ENCODE measurements at regions not wholly inside any gene's neighbourhood (a gene's known extent, or its start where the extent isn't known, plus 50 kb on each side); places are given as distances from the start of the nearest gene placed in this dataset.
"Not testable (repeated sequence)": the region's sequence is repeated elsewhere in the genome, so short reads cannot be mapped to it uniquely, and the experiment has no call there.

DNA sequence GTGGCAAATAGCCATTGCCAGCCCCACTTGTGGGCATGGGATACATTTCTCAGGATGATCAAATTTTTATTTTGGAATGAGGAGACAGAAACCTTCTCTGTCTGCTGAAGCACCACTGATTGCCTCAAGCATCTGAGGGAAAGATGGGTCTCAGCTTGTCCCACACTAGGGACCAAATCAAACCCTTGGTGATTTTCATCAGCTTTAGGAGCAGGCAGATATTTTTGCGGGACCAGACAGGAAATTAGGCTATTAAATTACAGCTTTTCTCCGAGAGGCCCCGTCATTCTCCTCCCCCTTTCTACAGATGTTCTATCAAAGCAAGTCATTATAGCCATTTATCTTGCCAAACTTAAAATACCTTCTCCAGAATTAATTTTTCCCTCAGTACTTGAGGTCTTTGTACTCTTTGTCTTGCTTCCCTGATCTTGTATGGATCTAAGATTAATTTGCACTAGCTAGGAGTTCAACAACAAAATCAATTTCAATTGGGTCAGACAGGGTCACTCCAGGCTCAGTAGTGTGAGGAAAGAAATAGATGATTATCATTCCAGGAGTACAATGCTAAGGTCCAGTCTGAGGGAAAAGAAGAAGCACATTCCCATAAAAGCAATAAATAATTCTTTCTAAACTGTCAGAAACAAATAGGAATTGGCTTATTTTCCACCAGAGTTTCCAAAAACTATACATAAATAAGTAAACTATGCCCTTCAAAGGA, 818.1 kb upstream of the SOX11 start:
- no peak for DNase-seq

DNA sequence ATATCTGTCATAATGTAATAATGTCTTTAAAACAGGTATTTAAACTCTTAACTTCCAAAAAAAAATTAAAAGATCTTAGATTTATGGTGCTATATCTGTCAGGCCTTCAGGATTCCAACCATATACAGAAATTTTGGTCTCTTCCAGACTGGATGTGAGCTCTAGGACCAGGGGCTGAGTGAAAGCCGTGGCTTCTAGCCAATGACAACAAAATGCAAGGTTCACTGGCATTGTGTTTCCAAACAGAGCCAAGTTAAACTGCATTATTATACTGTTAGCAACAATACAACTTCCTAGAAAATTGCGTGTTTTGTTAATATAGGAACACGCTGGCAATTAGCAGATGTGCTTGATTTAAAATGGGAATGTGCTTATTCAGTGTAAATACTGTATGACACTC, 809.8 kb upstream of the SOX11 start:
- peak; percentile 39 to 50 for DNase-seq

DNA sequence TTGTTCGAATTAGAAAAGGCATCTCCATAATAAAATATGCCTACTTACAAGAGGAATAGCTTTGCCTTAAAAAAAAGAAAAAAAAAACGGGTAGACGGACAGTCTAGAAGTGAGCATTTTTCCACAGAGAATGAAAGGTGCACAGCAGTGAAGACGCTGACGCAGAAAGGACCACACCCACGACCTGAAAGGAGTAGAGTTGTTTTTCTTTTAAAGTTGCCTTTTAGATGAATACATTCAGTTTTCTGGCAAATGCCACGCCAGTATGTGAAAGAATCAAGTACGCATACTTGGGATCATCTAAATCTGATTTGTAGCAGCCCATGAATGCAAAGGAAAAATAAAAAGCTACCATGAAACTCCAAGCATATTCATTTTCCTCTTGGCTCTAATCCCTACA, 809.2 kb upstream of the SOX11 start:
- DNase-seq: no peak

DNA sequence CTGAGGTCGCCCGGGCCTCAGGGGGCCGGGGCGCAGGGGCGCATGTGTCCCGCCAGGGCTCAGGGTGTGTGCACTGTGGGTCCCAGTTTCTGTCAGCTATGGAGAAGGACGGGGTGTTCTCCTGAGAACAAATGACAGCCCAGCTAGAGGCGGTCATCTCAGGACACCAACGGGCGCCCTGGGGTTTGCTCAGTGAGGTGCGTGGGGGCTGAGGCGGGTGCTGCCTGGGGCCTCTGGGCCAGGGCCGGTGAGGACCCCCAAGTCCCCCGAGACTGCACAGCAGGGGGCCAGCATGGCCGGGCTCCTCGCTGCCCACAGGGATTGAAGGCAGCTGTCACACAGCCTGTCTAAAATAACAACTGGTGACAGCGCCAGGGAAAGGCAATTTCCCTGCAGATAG, 808.8 kb upstream of the SOX11 start:
- no peak for DNase-seq

DNA sequence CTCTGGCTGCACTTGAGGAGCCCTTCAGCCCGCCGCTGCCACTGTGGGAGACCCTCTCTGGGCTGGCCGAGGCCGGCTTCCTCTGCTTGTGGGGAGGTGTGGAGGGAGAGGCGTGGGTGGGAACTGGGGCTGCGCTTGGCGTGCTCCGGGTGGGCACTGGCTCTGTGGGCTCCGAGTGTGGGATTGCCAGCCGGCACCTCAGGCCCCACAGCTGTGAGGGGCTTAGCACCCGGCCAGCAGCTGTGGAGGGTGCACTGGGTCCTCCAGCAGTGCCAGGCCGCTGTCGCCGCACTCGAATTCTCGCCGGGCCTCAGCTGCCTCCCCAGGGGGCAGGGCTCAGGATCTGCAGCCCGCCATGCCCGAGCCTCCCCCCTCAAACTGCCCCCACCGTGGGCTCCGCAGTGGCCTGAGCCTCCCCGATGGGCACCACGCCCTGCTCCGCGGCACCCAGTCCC, 808.0 kb upstream of the SOX11 start:
- no peak for DNase-seq

DNA sequence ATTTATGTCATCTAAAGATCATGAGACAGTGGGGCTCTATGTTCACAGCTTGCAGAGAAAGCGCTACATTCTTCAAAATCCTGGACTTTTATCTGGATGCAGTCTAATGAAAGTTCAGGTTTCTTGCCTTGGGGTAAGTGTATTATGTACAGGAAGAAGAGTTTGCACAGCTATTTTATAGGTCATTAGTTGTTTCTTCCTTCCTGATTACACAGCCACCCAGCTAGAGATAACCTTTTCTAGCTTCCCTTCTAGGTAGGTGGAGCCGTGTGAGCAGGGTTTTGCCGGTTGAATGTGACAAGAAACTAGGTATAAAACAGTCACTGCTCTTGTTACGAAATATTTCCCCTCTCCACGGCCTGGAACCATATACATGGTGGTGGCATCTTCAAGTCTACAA, 800.8 kb upstream of the SOX11 start:
- DNase-seq: no peak

DNA sequence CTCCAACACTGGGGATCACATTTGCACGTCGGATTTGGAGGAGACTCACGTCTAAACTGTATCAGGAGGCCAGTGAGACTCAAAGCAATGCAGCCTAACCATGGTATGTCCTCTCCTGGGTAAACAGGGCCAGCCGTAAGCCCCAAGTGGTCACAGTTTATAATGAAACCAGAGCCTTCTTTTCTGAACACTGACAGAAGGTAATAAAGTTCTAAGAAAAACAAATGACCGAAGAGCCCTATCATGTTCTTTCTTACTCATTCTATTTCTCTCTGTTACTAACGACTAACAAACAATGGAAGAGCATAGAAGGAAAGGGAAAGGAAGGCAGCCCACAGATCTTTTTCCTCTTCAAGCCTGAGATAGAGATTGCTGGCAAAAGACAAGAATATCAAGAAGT, 796.8 kb upstream of the SOX11 start:
- DNase-seq: peak; percentile 11 to 14

DNA sequence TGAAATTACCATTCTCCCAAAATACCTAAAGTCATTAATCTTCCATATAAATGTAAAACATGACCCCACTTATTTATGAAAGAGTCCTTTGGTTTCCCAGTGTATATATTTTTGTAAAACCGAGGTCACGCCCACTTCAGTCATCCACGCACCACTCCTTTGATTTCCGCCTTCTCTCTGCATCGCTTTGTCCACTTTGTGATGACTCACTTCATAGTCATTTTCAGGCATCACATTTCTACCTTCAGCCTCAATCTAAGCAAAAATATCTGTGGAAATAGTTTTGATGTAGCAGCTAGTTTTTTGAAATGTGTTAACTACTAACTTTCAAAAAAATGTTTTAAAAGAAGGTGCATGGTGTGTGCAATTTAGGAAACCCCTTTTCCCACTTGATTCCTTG, 793.5 kb upstream of the SOX11 start:
- DNase-seq: no peak

DNA sequence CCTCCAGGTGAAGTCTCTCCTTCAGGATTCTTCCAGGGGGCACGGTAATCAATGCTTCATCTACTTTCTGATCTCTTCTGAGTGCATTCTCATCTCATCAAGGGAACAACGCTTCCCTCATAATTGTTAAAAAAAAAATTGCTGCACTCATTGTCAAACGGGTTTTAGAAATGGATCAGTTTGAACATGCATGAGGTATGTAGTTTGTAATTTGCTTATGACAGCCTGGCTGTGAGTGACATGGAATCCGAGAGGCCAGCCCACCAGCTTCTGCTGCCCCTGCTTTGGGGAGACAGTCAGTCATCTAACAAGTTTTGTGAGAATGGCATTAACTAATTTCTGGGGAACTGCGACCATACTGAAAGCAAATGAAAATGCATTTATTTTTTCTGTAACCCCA, 791.9 kb upstream of the SOX11 start:
- DNase-seq: no peak

DNA sequence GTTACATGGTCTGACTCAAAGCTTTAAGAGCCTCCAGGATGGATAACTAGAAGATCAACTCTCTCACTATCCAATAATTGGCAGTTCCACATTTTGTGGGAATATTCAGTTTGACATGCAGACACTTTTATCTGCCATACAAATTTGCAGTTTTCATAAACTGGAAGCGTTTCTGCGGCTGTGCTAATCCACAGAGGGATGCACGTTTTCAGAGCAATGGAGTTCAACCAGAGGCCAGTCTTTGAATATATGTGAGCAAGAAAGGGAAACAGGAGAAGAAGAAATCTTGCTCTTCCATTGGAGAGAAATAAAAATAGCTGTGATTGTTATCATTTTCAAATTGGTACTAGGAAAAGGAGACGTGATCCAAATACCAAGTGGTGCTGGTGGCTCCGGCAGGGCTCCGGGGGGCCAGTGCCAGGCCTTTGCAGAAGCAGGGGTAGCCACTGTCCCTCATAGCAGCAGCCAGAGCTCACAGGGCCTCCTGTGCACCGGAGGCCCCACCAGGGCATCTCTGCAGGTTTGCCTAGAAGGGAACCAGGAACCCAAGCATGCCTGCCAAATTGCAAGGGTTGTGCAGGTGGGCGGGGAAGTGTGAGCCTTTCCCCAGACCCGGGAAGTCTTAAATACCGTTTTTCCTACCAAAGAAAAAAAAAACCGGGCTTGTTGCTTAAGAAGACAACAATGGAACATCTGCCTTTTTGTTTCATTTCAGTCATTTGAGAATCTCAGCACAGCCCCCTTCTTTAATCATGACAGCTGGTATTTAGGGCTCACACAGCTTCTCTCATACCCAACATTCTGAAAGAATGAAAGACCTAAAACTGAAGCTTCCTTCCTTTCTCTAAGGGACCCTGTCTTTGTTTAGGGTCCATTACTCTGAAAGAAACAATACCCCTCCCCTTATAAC, 791.1 kb upstream of the SOX11 start:
- no peak for DNase-seq

DNA sequence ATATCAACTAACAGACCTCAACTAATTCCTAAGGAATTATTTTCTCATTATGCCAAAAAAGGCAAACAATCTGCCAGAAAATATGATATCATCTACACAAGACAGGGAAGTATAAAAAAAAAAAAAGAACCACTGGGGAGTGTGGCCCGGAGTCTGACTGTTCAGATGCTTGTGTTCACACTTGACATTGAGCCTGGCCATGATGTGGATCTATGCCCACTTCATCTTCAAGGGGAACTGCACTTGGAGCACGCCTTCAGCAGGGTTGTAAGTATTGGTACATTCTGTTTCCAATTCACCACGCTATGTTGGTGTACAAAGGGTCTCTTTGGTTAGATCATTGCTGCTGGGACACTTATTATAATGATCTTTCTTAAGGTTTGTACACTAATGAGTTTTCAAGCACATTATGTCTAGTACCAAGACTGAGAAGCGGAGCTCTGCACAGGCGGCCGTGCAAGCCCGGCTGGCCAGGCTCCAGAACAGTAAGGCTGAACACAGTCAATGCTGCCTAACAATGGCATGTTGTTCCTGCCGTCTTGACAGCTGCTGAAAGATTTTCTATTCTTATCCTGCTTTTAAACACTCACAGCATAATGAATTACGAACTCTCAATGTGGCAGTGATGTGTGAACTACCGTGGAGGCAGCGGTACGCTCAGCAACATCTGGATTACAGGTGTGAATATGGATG, 788.4 kb upstream of the SOX11 start:
- DNase-seq: no peak

DNA sequence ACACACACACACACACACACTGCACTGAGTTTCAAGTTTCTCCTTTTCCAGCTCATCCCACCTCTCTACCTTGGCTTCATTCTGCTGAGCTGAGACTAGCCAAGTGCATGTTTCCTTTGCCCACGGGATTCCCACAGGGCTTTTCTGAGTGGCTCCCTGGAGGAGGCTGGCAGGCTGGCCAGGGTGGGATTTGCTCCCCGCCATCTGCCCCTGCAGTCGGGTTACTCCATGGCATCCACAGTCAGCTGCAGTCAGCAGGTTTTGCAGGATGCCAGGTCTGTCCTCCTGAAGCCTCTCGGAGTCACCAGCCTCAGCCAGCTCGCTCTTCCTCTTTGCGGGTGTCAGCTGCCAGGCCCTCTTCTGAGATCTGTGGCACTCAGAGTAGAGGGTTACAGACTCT, 783.7 kb upstream of the SOX11 start:
- DNase-seq: no peak

DNA sequence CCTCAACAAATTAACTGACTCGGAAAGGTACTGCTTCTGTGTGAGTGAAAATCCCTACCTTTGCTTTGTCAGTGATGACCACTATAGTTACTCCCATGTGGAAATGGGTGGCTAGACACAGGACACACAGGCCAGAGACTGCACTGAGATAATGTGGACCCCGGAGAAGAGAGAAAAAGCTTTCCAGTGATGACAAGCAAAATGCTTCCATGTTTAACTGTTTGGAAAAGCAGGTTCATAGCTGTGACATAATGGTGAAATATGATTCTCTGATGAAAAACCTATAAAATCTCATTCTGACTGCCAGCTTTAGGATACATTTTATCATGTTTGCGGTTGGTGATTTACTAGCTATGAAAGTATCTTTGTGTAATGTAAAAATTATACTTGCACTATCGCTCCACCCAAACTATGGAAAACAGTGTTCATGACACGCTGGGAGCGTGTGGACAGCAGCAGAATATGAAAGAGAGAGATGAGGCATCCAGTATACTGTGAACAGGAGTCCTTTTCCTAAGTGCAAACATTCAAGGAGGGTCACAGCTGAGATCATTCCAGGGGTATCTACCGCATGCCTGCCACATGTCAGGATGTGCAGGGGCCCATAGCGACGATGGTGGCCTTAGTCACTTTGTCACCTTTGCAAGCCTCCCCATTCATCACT, 782.7 kb upstream of the SOX11 start:
- DNase-seq: no peak

DNA sequence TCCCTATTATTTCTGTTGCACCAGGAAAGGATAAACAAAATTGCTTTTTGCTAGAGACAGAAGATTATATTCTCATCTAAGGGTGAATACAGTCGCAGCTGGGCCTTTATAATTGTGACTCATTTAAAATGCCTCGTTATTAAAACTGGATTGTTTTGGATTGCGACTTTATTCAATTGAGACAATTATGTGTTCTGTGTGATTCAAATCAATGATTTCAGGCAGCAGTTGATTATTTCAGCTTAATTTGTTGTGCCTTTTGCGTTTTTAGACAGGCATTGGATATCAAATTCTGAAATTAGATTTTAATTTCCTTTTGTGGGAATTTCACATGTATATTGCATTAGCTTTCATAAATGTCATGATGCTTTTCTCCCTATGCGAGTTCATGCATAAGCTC, 778.1 kb upstream of the SOX11 start:
- DNase-seq: no peak

DNA sequence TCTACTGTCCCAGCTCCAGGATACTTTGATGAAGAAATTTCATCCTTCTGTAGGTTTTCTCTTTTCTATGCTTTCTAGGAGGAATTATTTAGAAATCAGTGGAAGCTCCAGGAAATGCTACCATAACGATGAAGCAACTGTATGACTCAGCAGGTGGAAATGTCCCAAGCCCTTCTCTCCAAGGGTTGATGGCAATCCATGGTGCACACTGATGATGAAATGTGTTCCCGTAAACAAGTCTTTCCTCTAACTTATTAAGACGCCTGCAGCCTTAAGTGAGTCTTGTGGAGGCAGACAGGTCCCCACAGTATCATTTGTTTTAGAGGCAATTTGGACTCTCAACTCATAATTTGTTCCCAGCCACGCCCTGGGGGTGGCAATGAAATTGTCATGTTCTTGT, 777.6 kb upstream of the SOX11 start:
- no peak for DNase-seq

DNA sequence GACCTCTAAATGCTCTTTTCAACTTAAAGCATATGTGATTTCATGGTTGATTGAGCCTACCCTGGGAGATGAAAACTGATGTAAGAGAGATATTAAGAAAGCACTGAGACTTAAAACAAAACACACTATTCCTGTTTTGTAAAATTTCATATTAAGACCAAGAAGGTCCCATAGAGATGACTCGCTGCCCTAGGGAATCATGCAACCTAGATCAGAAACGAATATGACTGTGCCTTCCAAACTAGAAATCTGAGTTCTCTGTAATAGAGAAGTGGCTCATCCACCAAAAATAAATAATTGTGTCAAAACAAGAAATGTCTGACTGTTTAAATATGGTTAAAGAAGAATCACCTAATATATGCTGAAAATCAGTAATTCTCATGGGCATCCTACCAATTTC, 776.8 kb upstream of the SOX11 start:
- no peak for DNase-seq

DNA sequence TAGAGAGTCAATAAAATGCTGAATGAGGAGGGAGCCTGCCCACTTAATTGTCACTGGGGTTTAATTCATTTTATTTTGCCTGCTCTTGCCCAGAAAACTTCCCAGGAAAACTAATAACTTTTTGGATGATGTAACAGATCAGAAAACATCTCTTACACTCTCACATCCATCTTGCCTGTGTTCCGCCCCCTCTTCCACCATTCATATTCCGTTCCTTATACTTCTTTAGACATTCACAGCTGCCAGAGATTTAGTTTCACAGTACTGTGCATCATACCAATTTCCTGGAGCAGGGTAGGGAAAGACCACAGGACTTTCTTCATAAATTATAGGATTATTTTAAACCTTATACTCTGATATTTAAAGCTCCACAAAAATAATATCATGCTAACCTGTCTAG, 776.1 kb upstream of the SOX11 start:
- no peak for DNase-seq

DNA sequence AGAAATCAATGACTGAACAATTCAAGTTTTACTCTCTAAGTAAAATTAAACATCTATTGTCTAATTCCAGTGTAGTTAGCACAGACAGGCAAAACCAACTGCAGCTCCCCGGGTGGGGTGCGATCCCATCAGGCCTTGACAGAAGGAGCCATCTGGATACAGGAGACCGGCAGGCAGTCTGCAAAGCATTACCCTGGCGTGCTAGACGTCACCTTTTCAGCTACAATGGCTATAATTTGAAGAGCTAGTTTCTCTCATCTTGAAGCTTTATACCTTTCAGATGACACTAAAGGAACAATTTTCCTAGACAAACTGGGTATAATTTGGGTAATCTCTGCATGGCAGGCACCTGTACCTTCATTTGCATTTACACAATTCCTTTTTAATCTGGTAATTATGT, 761.5 kb upstream of the SOX11 start:
- no peak for DNase-seq

DNA sequence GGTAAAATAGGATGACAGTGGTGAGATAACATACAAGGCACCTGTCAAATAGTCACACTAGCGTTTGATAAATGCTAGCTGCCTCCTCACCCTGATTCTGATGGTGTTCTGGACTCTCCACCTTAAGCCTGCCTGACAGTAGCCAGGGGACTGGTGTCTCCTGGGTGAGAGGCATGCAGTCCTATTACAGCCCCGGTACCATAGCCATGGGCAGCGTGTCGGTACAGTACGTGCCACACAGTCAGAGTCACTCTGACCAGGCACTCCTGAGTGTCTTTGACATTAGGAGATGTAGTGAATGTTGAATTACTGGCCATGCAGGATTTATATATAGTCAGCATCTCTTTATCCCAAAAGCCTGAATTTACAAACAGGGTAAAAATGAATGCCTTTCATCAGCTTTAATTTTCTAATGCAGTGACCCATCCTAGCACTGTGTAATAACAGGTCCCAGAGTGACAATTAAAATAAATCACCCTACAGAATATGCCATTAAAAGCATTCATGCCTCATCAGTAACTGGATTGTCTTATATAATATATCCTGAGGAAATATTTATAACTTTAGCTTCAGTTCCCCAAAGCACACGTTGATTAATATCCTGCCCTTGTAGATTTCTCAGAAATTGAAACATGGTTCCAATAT, 760.3 kb upstream of the SOX11 start:
- no peak for DNase-seq

DNA sequence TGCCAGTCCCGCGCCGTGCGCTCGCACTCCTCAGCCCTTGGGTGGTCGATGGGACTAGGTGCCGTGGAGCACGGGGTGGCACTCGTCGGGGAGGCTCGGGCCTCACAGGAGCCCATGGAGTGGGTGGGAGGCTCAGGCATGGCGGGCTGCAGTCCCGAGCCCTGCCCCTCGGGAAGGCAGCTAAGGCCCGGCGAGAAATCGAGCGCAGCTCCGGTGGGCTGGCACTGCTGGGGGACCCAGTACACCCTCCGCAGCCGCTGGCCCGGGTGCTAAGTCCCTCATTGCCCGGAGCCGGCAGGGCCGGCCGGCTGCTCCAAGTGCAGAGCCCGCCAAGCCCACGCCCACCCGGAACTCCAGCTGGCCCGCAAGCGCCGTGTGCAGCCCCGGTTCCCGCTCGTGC, 756.9 kb upstream of the SOX11 start:
- DNase-seq: not testable (repeated sequence)

DNA sequence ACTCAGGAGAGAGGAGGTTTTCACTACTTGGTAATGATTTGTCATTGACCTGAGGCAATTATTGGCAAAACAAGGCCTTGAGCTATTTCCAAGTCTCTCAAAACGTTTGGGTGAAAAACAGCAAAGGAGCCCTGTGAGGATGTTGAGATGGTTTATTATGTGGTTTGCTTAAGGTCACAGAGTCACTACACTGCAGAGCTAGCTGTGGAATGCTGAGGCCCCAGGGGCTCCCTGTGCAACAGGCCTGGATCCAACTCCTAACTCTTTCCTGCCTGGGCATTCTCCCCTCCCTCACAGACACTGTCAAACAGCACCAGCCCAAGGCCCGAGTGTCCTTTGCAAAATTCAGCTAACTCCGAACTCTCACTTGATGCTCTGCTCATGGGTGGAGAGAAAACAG, 754.6 kb upstream of the SOX11 start:
- no peak for DNase-seq

DNA sequence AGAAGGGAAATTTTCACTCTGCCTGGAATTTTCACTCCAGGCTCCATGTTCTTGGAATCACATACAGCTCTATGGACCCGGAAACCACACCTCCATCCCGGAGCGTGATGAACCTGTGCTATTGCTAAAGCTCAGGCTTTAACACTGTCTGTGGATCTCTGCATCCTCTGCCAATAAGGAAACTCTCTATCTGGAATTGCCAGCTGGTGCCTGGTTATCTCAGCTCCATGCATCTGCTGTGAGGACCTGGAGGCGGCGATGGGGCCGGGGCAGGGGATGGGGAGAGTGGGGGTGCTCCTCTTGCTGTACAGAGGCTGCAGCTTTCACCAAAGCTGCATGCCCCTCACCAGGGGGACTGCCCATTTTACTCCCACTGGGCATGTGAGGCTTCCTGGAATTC, 754.0 kb upstream of the SOX11 start:
- DNase-seq: no peak

DNA sequence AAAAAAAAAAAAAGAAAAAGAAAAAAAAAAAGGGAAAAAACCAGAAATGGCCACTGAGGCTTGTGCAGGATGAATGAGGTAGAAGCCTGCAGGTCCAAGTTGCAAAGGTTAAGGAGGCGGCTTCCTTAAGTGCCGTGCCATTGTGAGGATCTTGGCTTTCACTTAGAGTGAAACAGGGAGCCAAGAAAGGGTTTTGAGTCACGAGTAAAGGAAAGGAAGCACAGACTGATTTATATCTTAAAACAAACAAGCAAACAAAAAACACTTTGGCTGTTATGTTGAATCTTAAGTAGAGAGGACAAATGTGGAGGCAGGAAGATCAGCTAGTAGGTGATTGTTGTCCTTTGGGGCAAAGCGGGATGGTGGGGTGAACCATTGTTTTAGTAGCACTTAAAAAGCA, 749.7 kb upstream of the SOX11 start:
- no peak for DNase-seq

Measured in SHP77 (cell line).